Neural cell (in vitro differentiated cells): ENCODE measurements at regions not wholly inside any gene's neighbourhood (a gene's known extent, or its start where the extent isn't known, plus 50 kb on each side); places are given as distances from the start of the nearest gene placed in this dataset.

Experiments used
- H2AFZ ChIP-seq: fragments of 200-600, 300-800 bp; sonication (generic), shearing (Covaris generic); 2 replicates; pipeline ENCODE4 v1.6.0; 2014; ENCODE audit warnings: low read depth, mild to moderate bottlenecking, antibody characterized with exemption, low read length, moderate library complexity
- H3F3A ChIP-seq: fragments of 200-600 bp; shearing (Covaris generic); 2 replicates; pipeline ENCODE4 v1.6.1; 2016; ENCODE audit warnings: mild to moderate bottlenecking, moderate library complexity, mixed read lengths, antibody characterized with exemption, low read length; ENCODE audit not compliant: insufficient read depth, poor library complexity, severe bottlenecking
- H3K27ac ChIP-seq: fragments of 200-600, 300-800 bp; sonication (generic), shearing (Covaris generic); 2 replicates; pipeline ENCODE4 v1.5.1; 2014; ENCODE audit warnings: mild to moderate bottlenecking, low read length, moderate library complexity
- H3K27me3 ChIP-seq: fragments of 300-800, 200-600 bp; sonication (generic), shearing (Covaris generic); 2 replicates; pipeline ENCODE4 v1.6.0; 2014; ENCODE audit warnings: mild to moderate bottlenecking, low read depth, low read length, moderate library complexity; ENCODE audit not compliant: insufficient read depth
- H3K36me3 ChIP-seq: fragments of 300-800, 200-600 bp; sonication (generic), shearing (Covaris generic); 2 replicates; pipeline ENCODE4 v1.5.1; 2014; ENCODE audit warnings: mild to moderate bottlenecking, antibody characterized with exemption, low read length, moderate library complexity; ENCODE audit not compliant: insufficient read depth
- H3K4me2 ChIP-seq: fragments of 300-800, 200-600 bp; sonication (generic), shearing (Covaris generic); 2 replicates; pipeline ENCODE4 v1.6.0; 2014; ENCODE audit warnings: mild to moderate bottlenecking, low read length
- H3K4me3 ChIP-seq: fragments of 300-800, 200-600 bp; sonication (generic), shearing (Covaris generic); 2 replicates; pipeline ENCODE4 v1.5.1; 2014; ENCODE audit warnings: mild to moderate bottlenecking, low read length, moderate library complexity
- H3K79me2 ChIP-seq: fragments of 200-600 bp; shearing (Covaris generic); replicated peaks from 2 replicates; pipeline ENCODE4 v1.6.0; 2014; ENCODE audit warnings: mild to moderate bottlenecking, low read length, moderate library complexity; ENCODE audit not compliant: insufficient read depth
- H3K9ac ChIP-seq: fragments of 300-800, 200-600 bp; sonication (generic), shearing (Covaris generic); 2 replicates; pipeline ENCODE4 v1.6.1; 2016; ENCODE audit warnings: mild to moderate bottlenecking, low read length, mixed read lengths
- H3K9me2 ChIP-seq: fragments of 200-600 bp; shearing (Covaris generic); 2 replicates; pipeline ENCODE4 v1.6.1; 2016; ENCODE audit warnings: mild to moderate bottlenecking, low read length, mixed read lengths; ENCODE audit not compliant: insufficient read depth
- H3K9me3 ChIP-seq: fragments of 200-600, 300-800 bp; sonication (generic), shearing (Covaris generic); 2 replicates; pipeline ENCODE4 v1.6.1; 2016; ENCODE audit warnings: mild to moderate bottlenecking, mixed run types, low read length, moderate library complexity, mixed read lengths
- H4K20me1 ChIP-seq: fragments of 200-600 bp; shearing (Covaris generic); 2 replicates; pipeline ENCODE4 v1.6.1; 2016; ENCODE audit warnings: mild to moderate bottlenecking, mixed run types; ENCODE audit not compliant: insufficient read depth
- CTCF ChIP-seq: fragments of 450-650 bp; IDR thresholded peaks from 2 replicates; pipeline ENCODE4 v1.5.1; 2014; ENCODE audit warnings: antibody characterized with exemption, mild to moderate bottlenecking, moderate library complexity; ENCODE audit not compliant: poor library complexity, severe bottlenecking
- EP300 ChIP-seq: fragments of 450-650 bp; conservative IDR thresholded peaks from 2 replicates; pipeline ENCODE4 v1.6.1; 2014; ENCODE audit warnings: antibody characterized with exemption, mild to moderate bottlenecking, moderate library complexity; ENCODE audit not compliant: poor library complexity, severe bottlenecking
- EZH2 ChIP-seq: fragments of 200-600, 300-800 bp; shearing (Covaris generic), sonication (generic); IDR thresholded peaks from 2 replicates; pipeline ENCODE4 v1.6.1; 2014; ENCODE audit warnings: antibody characterized with exemption, low read length, borderline replicate concordance, mild to moderate bottlenecking; ENCODE audit not compliant: insufficient read depth, poor library complexity, severe bottlenecking
- MXI1 ChIP-seq: fragments of 450-650 bp; conservative IDR thresholded peaks from 2 replicates; pipeline ENCODE4 v1.6.1; 2014; ENCODE audit warnings: antibody characterized with exemption, mild to moderate bottlenecking; ENCODE audit not compliant: poor library complexity, severe bottlenecking
- POLR2AphosphoS5 ChIP-seq: IDR thresholded peaks from 2 replicates; pipeline ENCODE4 v1.6.1; 2012
- RAD21 ChIP-seq: fragments of 450-650 bp; conservative IDR thresholded peaks from 2 replicates; pipeline ENCODE4 v1.6.1; 2014; ENCODE audit warnings: antibody characterized with exemption, mild to moderate bottlenecking, moderate library complexity
- SMC3 ChIP-seq: fragments of 450-650 bp; conservative IDR thresholded peaks from 2 replicates; pipeline ENCODE4 v1.6.1; 2014; ENCODE audit warnings: antibody characterized with exemption, mild to moderate bottlenecking, moderate library complexity; ENCODE audit not compliant: poor library complexity
- TAF1 ChIP-seq: IDR thresholded peaks from 2 replicates; pipeline ENCODE4 v1.6.1; 2012; ENCODE audit warnings: low read depth
- TF ChIP-seq, protein P1 (sequence below): IDR thresholded peaks from 2 replicates; pipeline ENCODE4 v1.6.1; 2012; ENCODE audit warnings: borderline replicate concordance

DNA sequence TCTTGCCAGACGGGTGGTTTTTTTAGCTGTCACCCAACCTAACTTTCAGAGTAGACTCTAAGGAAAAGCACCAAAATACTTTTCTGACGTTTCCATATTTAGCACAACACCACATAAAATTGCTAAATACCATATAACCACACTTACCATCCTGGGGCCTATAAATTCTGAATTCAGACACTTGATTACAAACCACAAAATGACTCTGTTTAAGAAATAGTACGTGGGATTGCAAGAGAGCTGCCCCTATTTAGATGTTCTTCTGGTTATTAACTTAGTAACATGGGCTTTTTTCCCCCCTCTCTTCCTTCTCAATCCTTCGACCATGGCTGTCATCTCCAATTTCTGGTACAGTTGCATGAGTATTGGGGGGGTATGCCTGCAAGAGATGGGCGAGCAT is 287.7 kb downstream of the BMP4 start:
- Histone ChIP-seq H2AFZ (no peak overlapping the region), H3F3A (no peaks in the 10 kb centered on the region), H3K4me2 (no peak overlapping the region), H3K9me3 (no peaks in the 10 kb centered on the region), H3K4me3 (no peak overlapping the region), H3K79me2 (no peaks in the 10 kb centered on the region), H3K9ac (no peak overlapping the region), H3K36me3 (no peaks in the 10 kb centered on the region), H3K27me3 (no peaks in the 10 kb centered on the region), H3K9me2 (no peaks in the 10 kb centered on the region), H4K20me1 (no peaks in the 10 kb centered on the region), H3K27ac (no peak overlapping the region)
- TF ChIP-seq CTCF (no peak), POLR2AphosphoS5 (no peak), EZH2 (no peak), EP300 (no peak), RAD21 (no peak), TAF1 (no peak), SMC3 (no peak), MXI1 (no peak)
- TF ChIP-seq, protein P1, sequence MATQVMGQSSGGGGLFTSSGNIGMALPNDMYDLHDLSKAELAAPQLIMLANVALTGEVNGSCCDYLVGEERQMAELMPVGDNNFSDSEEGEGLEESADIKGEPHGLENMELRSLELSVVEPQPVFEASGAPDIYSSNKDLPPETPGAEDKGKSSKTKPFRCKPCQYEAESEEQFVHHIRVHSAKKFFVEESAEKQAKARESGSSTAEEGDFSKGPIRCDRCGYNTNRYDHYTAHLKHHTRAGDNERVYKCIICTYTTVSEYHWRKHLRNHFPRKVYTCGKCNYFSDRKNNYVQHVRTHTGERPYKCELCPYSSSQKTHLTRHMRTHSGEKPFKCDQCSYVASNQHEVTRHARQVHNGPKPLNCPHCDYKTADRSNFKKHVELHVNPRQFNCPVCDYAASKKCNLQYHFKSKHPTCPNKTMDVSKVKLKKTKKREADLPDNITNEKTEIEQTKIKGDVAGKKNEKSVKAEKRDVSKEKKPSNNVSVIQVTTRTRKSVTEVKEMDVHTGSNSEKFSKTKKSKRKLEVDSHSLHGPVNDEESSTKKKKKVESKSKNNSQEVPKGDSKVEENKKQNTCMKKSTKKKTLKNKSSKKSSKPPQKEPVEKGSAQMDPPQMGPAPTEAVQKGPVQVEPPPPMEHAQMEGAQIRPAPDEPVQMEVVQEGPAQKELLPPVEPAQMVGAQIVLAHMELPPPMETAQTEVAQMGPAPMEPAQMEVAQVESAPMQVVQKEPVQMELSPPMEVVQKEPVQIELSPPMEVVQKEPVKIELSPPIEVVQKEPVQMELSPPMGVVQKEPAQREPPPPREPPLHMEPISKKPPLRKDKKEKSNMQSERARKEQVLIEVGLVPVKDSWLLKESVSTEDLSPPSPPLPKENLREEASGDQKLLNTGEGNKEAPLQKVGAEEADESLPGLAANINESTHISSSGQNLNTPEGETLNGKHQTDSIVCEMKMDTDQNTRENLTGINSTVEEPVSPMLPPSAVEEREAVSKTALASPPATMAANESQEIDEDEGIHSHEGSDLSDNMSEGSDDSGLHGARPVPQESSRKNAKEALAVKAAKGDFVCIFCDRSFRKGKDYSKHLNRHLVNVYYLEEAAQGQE: no peak

DNA sequence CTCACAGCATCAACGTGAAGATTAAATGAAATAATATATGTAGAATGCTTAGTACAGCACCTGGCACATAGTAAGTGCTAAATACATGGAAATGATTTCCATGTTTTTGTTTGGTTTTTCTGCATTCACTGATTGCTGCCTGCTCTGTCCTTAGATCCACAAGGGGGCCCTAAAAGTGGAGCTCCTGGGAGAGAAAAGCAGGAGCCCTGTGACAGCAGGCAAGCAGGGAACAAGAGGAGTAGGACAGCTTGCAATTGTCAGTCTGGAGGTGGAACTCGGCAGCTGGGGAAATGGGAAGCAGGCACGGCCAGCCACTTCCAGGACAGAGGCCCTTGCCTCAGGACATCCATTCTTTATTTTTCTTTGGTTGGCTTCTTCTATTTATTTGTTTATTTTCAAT is 292.9 kb downstream of the BMP4 start:
- H3K27me3 ChIP-seq: no peaks in the 10 kb centered on the region
- no peak overlapping the region for H2AFZ ChIP-seq
- H4K20me1 ChIP-seq: no peaks in the 10 kb centered on the region

More for the DNA sequence above, 292.9 kb downstream of the BMP4 start:
- no peak for TF ChIP-seq SMC3
- no peak for TF ChIP-seq CTCF
- no peak for TF ChIP-seq POLR2AphosphoS5
- TF ChIP-seq EP300: no peak
- TF ChIP-seq TAF1: no peak
- TF ChIP-seq MXI1: no peak
- TF ChIP-seq, protein P1: no peak
- TF ChIP-seq RAD21: no peak
- no peak for TF ChIP-seq EZH2
- H3F3A ChIP-seq: no peaks in the 10 kb centered on the region
- H3K4me2 ChIP-seq: no peak overlapping the region
- H3K9ac ChIP-seq: no peak overlapping the region
- no peaks in the 10 kb centered on the region for H3K36me3 ChIP-seq
- H3K79me2 ChIP-seq: no peaks in the 10 kb centered on the region
- H3K4me3 ChIP-seq: no peak overlapping the region
- no peaks in the 10 kb centered on the region for H3K9me2 ChIP-seq
- no peak overlapping the region for H3K27ac ChIP-seq
- H3K9me3 ChIP-seq: no peaks in the 10 kb centered on the region
